Stimulated activated naive CD8-positive, alpha-beta T cell treated with anti-CD3 and anti-CD28 coated beads, Interleukin-15, amount 100 ng/mL, for 72 hours (primary cell): ENCODE measurements at regions not wholly inside any gene's neighbourhood (a gene's known extent, or its start where the extent isn't known, plus 50 kb on each side); places are given as distances from the start of the nearest gene placed in this dataset.

Experiments
- ATAC-seq: fragments of 150-1000 bp; cut with Tn5 transposase; 2 replicates; pipeline ENCODE4 v1.10.0; 2021; ENCODE audit warnings: mild to moderate bottlenecking, moderate library complexity
- DNase-seq, 2 donors: peaks; one replicate each; pipeline ENCODE4 v3.0.0; 2021 to 2022
- H3K27ac Mint-ChIP-seq, 2 donors: one replicate each; pipeline ENCODE4 v1.8.0; 2022; ENCODE audit warnings: mild to moderate bottlenecking in 2 of 2, mixed read lengths in 2 of 2, moderate library complexity in 2 of 2
- H3K27me3 Mint-ChIP-seq: one replicate; pipeline ENCODE4 v1.8.0; 2022; ENCODE audit warnings: mixed read lengths
- H3K4me1 Mint-ChIP-seq: one replicate; pipeline ENCODE4 v1.8.0; 2022; ENCODE audit warnings: mild to moderate bottlenecking, mixed read lengths
- H3K4me3 Mint-ChIP-seq, 2 donors: one replicate each; pipeline ENCODE4 v1.8.0; 2022; ENCODE audit warnings: mild to moderate bottlenecking in 2 of 2, mixed read lengths in 2 of 2, moderate library complexity in 1 of 2
- H3K9me3 Mint-ChIP-seq, 2 donors: one replicate each; pipeline ENCODE4 v1.8.0; 2022; ENCODE audit warnings: mixed read lengths in 2 of 2

DNA sequence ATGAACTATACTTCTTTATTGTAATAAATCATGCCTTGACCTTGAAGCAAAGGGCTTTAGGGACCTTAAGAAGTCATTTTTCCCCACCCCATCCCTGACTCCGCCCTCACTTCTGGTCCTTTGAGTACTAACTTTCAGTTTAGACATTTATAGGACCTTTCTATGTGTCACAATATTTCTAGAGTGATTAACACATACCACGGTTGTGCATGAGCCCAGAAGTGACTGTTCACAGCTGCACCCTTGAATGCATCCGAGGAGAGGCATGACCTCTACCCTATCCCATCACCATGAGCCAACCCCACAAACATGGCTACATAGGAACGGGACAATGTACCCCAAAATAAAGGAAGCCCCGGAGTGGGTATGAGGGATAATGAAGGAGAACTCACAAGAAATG, 160.3 kb downstream of the HSD17B3 start:
- ATAC-seq = peak; percentile 33
- no peak for DNase-seq

DNA sequence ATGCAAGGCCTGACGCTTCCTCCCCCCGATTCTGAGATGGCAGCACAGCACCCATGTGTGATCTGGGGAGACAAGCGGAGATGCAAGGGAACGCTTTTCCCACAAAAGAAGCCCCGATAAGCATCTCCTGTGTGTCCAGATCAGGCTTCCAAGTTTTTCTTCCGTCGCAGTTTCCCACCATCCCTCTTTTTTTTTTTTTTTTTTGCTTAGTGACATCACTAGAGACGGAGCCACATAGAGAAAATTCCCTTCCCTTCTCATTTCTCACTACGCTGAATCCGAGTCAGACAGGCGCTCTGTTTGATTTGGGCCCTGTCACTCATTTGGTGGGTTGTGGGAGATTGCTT, 160.9 kb downstream of the HSD17B3 start:
- no peak overlapping the region for H3K4me3 Mint-ChIP-seq
- DNase-seq (no peak), ATAC-seq (no peak)
- H3K9me3 Mint-ChIP-seq = peaks cover 0 to 8% of the 10 kb centered on the region in 2 donors
- H3K4me1 Mint-ChIP-seq = no peaks in the 10 kb centered on the region
- H3K27ac Mint-ChIP-seq = no peak overlapping the region
- peaks cover 16% of the 10 kb centered on the region for H3K27me3 Mint-ChIP-seq

More for the DNA sequence above, 160.3 kb downstream of the HSD17B3 start:
- peaks cover 0 to 8% of the 10 kb centered on the region in 2 donors for H3K9me3 Mint-ChIP-seq
- H3K27ac Mint-ChIP-seq = no peak overlapping the region
- H3K4me3 Mint-ChIP-seq = no peak overlapping the region
- peaks cover 4% of the 10 kb centered on the region for H3K4me1 Mint-ChIP-seq
- peaks cover 22% of the 10 kb centered on the region for H3K27me3 Mint-ChIP-seq

GRCh38 chr9:96140296-96141127, 161.5 kb downstream of the HSD17B3 start:
- H3K27me3 Mint-ChIP-seq = peaks cover 14% of the 10 kb centered on the region
- H3K27ac Mint-ChIP-seq = no peak overlapping the region
- DNase-seq (no peak), ATAC-seq (no peak)
- peaks cover 0 to 8% of the 10 kb centered on the region in 2 donors for H3K9me3 Mint-ChIP-seq
- H3K4me3 Mint-ChIP-seq = no peak overlapping the region
- peaks cover 5% of the 10 kb centered on the region for H3K4me1 Mint-ChIP-seq

DNA sequence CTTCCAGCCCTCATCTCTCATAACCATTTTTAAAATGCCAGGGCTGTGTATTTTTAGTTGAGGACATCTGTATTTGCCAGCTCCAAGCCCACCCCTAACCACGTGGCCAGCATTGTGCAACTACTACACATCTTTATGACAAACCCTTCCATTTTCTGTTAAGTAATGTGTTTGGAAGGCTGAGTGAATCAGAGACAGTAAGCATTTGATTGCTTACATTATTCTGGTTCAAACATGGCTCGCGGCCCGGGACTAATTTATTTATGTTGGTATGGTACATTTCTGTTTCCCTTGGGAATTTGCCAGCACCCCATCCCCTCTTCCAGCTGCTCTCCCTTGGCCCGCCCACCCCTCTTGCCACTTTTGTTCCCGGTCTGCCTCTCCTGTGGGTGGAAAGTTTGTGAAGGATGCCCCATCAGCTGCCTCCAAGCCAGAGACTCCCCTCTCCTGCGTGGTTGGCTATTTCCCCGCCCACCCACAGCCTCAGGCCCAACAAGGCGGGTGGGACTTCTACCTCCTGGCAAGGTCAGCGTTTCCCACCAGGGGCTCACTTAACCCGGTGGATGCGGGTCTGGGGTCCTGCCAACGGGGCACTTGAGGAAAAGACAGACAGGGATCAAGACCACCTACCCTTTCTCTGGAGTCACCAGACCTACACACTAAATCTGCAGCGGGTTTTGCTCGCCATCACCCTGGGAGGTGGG, 162.2 kb downstream of the HSD17B3 start:
- no peak for DNase-seq
- Mint-ChIP-seq H3K27me3 (peaks cover 10% of the 10 kb centered on the region), H3K27ac (no peak overlapping the region), H3K4me3 (no peak overlapping the region), H3K9me3 (peaks cover 0 to 8% of the 10 kb centered on the region in 2 donors), H3K4me1 (peaks cover 7% of the 10 kb centered on the region)
- ATAC-seq = no peak

- Mint-ChIP-seq H3K27ac (no peak overlapping the region), H3K4me1 (peaks cover 7% of the 10 kb centered on the region), H3K9me3 (peaks cover 0 to 11% of the 10 kb centered on the region in 2 donors), H3K4me3 (no peak overlapping the region), H3K27me3 (no peaks in the 10 kb centered on the region)
- DNase-seq (no peak), ATAC-seq (no peak)
These were observed 163.4 kb downstream of the HSD17B3 start for GRCh38 chr9:96138616-96139015.

- peaks cover 7% of the 10 kb centered on the region for H3K4me1 Mint-ChIP-seq
- H3K27ac Mint-ChIP-seq = no peak overlapping the region
- DNase-seq (no peak), ATAC-seq (no peak)
- H3K27me3 Mint-ChIP-seq = no peaks in the 10 kb centered on the region
- H3K9me3 Mint-ChIP-seq = peaks cover 0 to 18% of the 10 kb centered on the region in 2 donors
- no peak overlapping the region for H3K4me3 Mint-ChIP-seq
These were observed 164.1 kb downstream of the HSD17B3 start for GRCh38 chr9:96137671-96138429.

DNA sequence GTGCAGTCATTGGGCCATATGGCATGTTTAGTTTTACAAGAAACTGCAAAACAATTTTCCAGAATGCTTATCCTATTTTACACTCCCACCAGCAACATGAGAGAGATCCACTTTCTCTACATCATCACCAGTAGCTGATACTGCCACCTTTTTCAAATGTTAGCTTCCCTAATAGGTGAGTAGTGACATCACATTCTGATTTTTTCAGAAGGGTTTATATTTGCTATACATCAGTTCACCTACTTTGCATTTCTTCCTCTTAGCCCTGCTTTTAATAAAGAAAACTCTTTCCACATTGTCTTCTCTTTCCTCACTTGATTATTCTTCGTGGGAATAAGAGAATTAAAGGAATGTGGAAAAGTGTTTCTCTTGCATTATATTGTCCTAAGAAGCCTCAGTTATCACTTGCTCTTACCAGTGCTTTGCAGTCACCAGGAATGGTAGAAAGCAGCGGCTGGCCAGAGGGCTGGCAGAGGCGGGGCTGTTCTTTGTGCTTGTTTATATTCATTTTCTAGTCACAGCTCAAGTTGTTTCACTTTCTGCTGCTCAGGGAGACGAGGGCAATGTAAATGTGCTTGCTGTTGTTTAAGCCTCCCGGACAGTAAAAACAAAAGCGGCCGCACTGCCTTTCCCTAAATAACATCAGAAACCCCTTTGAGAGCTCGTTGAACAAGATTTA, 164.8 kb downstream of the HSD17B3 start:
- no peak overlapping the region for H3K4me3 Mint-ChIP-seq
- peaks cover 7% of the 10 kb centered on the region for H3K4me1 Mint-ChIP-seq
- DNase-seq = no peak
- ATAC-seq = no peak
- peaks cover 0 to 22% of the 10 kb centered on the region in 2 donors for H3K9me3 Mint-ChIP-seq
- H3K27ac Mint-ChIP-seq = no peak overlapping the region
- H3K27me3 Mint-ChIP-seq = no peaks in the 10 kb centered on the region

- peaks cover 11% of the 10 kb centered on the region for H3K27me3 Mint-ChIP-seq
- peaks cover 7% of the 10 kb centered on the region for H3K4me1 Mint-ChIP-seq
- DNase-seq (no peak), ATAC-seq (no peak)
- peaks cover 0 to 22% of the 10 kb centered on the region in 2 donors for H3K9me3 Mint-ChIP-seq
- no peak overlapping the region for H3K27ac Mint-ChIP-seq
- no peak overlapping the region for H3K4me3 Mint-ChIP-seq
These were observed 166.2 kb downstream of the HSD17B3 start for GRCh38 chr9:96135753-96136290.

DNA sequence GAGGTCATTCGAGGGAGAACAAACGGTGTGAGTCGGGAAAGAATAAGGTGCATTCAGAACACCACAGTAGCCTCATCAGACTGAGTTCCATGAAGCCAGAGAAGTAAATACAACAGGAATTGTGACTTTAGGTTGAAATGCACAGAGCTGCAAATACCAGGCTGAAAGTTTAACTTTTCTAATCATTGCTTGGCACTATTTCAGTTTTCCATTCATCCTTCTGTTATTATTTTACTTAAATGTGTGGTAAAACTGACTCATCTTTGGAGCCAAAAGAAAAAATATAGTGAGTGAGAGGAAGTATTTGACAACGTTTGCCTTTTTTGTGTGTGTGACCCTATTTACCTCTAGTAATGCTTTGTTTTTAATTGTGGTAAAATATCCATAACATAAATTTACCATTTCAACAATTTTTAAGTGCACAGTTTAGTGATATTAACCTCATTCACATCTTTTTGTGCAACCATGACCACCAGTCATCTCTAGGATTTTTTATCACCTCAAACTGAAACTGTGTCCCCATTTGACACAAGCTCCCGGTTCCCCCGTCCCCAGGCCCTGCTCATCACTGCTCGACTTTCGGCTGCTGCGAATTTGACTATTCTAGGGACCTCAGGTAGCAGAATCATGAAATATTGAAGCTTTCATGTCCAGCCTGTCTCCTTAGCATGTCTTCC, 166.8 kb downstream of the HSD17B3 start:
- H3K27me3 Mint-ChIP-seq = peaks cover 16% of the 10 kb centered on the region
- ATAC-seq = no peak
- DNase-seq = no peak
- H3K27ac Mint-ChIP-seq = no peak overlapping the region
- peaks cover 0 to 22% of the 10 kb centered on the region in 2 donors for H3K9me3 Mint-ChIP-seq
- peaks cover 7% of the 10 kb centered on the region for H3K4me1 Mint-ChIP-seq
- no peak overlapping the region for H3K4me3 Mint-ChIP-seq

DNA sequence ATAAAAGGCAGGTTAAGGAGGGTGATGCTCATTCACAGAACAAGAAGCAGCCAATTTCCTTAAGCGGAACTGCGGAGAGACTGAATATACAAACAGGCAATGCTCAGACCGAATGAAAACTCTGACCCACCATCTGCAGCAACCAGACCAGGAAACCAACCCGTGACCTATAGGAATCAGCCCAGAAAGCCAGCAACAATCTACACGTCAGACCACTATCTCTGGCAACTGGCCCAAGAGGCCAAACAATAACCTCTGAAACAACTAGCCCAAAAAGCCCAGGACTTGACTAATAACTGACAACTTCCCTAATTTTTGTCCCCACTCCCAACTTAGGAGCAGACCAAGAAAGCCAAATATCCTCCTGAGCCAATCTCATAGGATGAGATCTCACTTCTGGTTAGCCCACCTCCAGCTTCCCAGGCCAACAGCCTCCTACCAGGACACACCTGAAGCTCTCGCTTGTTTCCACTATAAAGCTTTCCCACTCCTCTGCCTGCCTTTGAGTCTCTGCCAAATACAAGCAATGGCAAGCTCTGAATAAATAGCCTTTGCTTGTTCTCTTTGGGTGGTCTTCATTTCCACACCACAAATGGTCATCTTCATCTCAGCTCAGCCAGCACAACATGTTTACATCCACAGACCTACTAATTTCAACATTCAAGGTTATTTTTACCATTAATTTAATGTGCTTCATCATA, 168.5 kb downstream of the HSD17B3 start:
- Mint-ChIP-seq H3K9me3 (peaks cover 0 to 21% of the 10 kb centered on the region in 2 donors), H3K27ac (no peak overlapping the region), H3K4me3 (no peak overlapping the region), H3K27me3 (peaks cover 19% of the 10 kb centered on the region), H3K4me1 (peaks cover 7% of the 10 kb centered on the region)
- DNase-seq = no peak
- no peak for ATAC-seq

- no peak for ATAC-seq
- peaks cover 7% of the 10 kb centered on the region for H3K4me1 Mint-ChIP-seq
- H3K4me3 Mint-ChIP-seq = no peak overlapping the region
These were observed 170.2 kb downstream of the HSD17B3 start for GRCh38 chr9:96131825-96132224.

GRCh38 chr9:96130970-96131369, 171.0 kb downstream of the HSD17B3 start:
- peak overlapping the region in 1 of 2 donors; percentile 7 for H3K27ac Mint-ChIP-seq
- H3K27me3 Mint-ChIP-seq = peaks cover 19% of the 10 kb centered on the region

More at GRCh38 chr9:96131825-96132224, 170.2 kb downstream of the HSD17B3 start:
- H3K9me3 Mint-ChIP-seq = peaks cover 0 to 15% of the 10 kb centered on the region in 2 donors
- H3K27ac Mint-ChIP-seq = no peak overlapping the region
- DNase-seq = no peak
- peaks cover 19% of the 10 kb centered on the region for H3K27me3 Mint-ChIP-seq

DNA sequence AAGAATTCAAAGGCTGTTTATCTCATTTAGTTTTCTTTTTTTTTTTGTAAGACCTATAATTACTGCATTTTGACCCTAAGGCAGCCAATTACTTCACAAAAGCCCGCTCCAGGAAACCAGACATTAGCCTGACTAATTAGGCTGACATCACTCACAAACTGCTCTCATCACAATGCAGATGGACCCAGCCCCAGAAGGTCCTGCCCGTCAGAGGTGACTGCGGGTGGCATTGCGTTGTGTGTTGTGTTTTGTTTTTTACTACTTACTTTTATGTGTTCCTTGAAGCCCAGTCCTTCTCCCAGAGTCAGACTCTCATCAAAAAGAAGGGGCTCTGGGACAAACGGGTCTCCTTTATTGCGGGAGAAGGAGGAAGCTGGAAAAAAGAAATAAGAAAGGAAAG, 172.2 kb downstream of the HSD17B3 start:
- no peak for DNase-seq
- H3K27me3 Mint-ChIP-seq = peaks cover 19% of the 10 kb centered on the region
- H3K4me3 Mint-ChIP-seq = no peak overlapping the region
- no peak overlapping the region for H3K27ac Mint-ChIP-seq
- no peaks in the 10 kb centered on the region for H3K4me1 Mint-ChIP-seq
- H3K9me3 Mint-ChIP-seq = peaks cover 0 to 15% of the 10 kb centered on the region in 2 donors
- no peak for ATAC-seq

More at GRCh38 chr9:96130970-96131369, 171.0 kb downstream of the HSD17B3 start:
- peaks cover 7% of the 10 kb centered on the region for H3K4me1 Mint-ChIP-seq
- DNase-seq = no peak
- no peak for ATAC-seq
- no peak overlapping the region for H3K4me3 Mint-ChIP-seq
- peaks cover 0 to 15% of the 10 kb centered on the region in 2 donors for H3K9me3 Mint-ChIP-seq

GRCh38 chr9:96128880-96129279, 173.1 kb downstream of the HSD17B3 start:
- H3K27me3 Mint-ChIP-seq = peaks cover 19% of the 10 kb centered on the region
- no peaks in the 10 kb centered on the region for H3K4me1 Mint-ChIP-seq
- DNase-seq (no peak), ATAC-seq (no peak)
- peaks cover 0 to 14% of the 10 kb centered on the region in 2 donors for H3K9me3 Mint-ChIP-seq
- no peak overlapping the region for H3K4me3 Mint-ChIP-seq
- H3K27ac Mint-ChIP-seq = no peak overlapping the region
